Right hindlimb (tissue), 1 donor: ENCODE measurements at regions not wholly inside any gene's neighbourhood (a gene's known extent, or its start where the extent isn't known, plus 50 kb on each side); places are given as distances from the start of the nearest gene placed in this dataset.

Experiments
- DNase-seq: peaks from one replicate; pipeline ENCODE4 v3.0.0-alpha.2; 2018

DNA sequence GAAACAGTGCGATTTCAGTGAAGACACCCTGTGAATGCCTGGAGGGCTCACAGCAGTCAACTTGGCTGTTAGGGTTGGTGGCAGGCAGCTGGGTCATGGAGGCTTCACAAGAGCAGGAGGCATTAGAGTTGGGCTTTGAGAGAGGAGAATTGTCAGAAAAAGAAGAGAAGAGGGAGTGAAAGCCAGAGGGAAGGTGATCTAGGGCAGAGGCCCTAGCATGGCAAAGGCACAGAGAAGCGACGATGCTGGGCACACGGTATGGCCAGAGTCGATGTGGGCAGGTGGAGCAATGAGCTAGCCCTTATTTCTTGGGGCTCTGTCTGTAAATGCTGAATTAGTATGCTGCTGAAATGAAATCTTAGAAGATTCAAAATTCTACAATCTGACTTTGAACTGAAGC is 52.6 kb upstream of the OLFM4 start:
- no peak for DNase-seq

DNA sequence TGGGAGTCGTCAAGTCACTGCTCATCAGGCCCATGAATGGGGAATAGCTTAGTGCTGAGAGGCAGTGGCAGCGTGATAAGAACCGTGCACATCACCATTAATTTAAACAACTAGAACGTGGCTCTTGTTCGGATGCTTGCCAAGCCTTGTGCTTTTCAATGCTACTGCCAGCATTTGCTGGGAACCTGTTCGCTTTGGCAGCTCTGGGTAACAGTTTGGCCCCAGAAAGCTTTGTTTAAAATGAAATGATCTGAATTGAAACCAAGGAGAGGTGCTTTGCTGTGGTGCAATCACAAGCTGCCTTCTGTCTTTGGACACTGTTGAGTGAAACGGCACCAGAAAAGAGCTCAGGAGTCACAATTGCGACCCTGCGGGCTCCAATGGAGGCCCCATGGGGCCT is 53.5 kb upstream of the OLFM4 start:
- DNase-seq: peak; percentile 30

DNA sequence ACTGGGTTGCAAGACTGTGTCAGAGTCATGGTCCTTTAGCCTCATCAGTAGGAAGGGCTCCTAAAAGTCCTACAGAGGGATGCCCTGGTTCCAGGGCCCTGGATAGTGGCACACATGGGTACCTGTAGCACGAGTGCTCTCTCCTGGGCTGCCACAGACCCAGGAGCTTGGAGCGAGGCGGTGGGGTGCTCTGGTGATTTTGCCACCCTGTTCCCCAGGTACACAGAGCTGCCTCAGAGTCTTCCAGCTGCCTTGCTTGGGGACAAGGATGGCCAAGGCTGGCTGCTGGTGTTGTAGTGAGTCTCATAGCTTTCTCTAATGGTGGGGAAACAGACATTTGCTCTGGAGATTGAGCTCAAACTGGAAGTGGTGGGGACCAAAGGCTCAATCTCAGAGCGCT is 53.9 kb upstream of the OLFM4 start:
- DNase-seq: no peak

DNA sequence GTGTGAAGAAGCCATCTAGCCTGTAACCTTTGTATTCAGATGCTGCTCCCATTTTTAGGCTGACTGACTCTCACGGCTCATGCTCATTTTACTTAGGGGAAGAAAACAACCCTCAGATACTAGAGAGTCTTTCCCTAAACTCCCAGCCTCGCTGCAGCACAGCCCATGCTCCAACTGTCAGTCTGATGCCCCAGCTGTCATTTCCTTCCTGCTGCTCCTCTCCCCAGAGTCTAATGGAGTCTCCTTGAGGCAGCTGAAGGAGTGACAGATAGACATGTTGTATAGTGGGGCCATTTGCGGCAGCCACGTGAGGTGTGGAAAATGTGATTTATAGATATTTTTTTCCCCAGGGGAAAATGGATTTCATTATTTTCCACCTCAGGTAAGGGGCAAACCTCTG is 59.2 kb upstream of the OLFM4 start:
- DNase-seq: no peak

DNA sequence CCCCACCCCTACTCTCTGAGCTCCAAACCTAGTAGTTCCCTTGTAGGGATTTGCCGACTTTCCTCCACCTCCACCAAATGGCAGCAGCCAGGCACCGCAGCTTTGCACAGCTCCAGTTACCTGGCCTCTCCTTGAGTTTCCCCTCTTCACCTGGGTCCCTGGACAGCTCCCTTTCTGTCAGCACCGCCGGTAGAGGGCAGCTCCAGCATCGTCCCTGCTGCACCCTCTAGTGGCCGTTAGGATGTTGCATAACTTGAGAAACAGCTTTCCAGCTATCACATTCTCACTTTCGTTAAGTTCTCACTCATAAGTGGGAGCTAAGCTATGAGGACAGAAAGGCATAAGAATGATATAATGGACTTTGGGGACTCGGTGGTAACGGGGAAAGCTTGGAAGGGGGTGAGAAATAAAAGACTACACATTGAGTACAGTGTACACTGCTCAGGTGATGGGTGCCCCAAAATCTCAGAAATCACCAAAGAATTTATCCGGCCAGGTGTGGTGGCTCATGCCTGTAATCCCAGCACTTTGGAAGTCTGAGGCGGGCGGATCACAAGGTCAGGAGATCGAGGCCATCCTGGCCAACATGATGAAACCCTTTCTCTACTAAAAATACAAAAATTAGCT is 60.4 kb upstream of the OLFM4 start:
- DNase-seq: peak; percentile 68

DNA sequence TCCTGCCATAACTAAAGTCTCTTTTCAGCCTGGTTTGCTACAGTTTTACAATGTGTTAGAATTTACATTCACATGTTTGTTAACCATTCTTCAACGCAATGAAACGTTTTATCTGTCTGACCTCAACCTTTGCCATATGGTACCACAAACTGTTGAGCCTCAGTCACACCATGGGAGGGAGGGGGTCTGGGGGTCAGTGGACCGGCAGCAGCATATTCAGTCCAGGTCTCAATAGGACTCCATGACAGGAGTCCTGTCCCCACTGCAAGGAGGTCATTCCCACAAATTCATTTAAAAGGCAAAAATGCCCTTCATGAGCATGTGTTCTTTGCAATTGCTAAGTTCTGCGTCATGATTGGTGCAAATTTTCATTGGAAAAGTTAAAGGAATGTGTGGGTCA is 66.6 kb upstream of the OLFM4 start:
- DNase-seq: no peak

DNA sequence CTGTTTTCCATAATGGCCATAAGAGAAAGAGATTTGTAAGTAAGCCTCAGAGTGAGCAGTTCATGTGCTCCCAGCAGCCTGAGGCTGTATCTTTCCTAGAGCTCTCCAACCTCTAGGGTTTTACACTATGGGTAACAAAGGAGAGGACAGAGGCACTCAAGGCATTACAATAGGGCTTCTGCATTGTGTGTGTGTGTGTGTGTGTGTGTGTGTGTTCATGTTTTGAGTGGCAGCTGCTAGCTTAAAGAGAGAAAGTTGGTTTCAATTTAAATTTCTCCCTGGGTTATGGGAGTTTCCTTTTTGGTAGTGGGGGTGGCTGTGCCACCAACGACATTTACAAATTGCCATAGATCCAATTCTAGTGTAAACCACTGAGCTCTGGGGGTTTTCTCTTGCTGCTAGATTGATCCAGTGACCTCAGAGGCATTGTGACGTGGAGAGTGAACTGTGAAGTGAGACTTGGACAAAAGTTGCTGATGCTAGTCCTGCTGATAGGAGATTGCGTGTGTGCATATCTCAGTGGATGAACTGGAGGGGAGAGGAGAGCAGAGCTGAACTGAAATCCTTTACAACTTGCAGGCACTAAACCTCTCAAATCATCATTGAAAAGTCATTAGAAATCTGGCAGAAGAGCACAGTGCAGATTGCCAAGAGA is 67.2 kb upstream of the OLFM4 start:
- no peak for DNase-seq

DNA sequence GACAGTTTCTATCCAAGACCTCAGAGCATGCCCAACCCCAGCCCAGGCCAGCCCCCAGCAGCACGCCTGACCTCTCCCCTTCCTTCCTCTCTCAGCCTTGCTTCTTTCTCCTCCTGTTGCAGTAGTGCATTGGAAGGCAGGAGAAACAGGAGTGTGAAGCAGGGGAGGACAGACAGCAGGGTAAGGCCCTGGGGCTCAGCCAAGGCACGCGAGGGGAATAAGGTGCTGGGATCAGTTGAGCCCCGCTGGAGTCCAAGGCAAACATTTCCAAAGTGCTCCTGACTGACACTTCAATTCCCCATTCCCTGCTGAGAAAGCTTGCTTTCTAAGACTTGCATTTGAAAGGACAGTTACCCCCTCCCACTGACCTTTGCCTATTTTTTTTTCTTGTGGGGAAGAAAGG is 73.1 kb upstream of the OLFM4 start:
- no peak for DNase-seq

DNA sequence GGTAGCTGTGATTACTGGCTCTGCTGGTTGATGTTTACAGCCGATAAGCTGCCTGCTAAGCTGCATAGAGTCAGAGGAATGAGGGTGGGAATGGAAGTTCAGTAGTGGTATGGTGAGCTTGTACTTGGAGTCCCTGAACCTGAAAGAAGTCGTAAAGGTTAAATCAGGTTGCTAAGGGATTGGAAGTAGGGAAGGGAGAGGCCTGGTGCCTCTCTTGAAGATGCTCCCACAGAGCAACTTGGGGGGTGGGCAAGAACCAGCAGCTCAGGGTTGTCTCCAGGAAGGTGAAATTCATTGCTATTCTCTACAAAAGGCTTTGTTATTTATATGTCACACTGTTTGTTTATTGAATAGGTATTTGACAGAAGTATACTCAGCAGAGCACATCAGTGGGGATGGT is 73.8 kb upstream of the OLFM4 start:
- no peak for DNase-seq

DNA sequence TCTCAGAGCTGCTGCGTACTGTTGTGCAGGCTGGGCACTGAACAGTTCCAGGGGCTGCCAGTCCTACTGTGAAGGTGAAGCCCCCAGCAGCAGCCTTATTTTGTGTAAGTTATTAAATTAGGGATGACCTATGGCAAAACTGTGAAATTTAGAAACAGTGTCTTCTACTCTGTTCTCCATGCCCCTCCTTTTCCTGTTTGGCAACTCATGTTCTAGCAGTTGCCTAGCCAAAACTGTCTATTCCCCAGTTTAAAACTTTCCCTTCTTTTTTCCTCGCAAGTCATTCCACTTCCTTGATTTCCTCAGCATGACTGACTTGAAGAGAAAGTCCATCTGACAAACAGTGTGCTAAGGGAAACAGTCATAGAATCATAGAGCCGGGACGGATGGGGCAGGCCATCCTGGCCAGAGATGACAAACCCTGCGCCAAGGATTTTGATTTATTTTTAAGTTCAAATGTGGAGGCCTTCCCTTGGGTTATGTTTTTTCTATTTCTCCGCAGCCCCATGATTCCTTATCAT is 78.1 kb upstream of the OLFM4 start:
- DNase-seq: no peak

DNA sequence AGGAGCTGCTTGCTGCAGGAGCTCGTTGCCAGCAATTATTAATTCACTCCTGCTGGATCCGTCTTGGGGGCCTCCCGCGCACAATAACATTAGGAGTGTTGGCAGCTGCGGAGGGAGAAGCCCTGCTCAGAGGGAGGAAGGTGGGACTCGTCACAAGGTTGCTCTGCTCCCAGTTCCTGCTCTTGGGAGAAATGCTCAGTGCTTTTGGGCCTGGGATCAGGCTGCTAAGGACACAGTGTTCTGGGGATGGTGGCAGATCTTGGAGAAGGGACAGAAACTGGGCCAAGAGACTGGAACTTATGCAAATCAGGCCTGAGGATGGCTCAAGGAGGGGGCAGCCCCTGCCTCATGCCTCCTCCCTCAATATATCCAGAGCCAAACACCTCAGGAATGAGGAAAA is 78.9 kb upstream of the OLFM4 start:
- DNase-seq: no peak

DNA sequence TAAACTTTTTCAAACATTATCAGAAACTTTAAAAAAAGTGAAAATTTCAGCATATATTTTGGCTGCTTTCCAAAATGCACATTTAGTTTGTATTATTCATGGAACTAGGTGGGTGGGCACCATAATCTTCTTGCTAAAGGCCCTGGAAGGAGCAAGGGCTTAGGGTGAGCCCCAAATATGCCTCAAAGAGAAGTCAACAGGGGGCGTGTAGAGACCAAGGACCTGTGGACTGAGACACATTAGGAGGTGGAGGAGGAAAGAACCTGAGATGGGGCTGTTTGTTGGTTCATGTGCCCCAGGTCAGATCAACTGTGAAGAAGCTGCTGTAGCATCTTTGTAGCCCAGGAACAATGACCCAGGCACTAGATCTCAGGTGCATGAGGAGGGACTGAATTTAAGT is 79.6 kb upstream of the OLFM4 start:
- no peak for DNase-seq

DNA sequence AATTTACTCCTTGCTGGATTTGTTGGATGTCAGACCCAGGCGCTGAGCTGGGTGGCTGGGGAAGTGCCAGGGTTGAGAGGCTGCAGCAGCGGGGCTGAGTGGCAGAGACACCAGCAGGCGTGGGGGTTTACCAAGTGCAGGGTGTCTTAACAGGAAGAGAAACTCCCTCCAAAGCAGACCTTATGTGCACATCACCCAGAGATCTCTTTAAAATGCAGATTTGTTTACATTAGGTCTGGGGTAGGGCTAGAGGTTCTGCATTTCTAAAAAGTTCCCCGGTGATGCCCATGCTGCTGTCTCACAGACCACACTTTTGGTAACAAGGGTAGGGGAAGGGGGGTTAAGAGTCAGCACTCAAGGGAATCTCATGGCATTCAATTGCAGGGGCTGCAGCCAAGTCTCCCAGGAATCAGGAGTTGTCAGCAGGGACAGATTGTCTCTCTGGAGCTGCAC is 80.7 kb upstream of the OLFM4 start:
- no peak for DNase-seq

DNA sequence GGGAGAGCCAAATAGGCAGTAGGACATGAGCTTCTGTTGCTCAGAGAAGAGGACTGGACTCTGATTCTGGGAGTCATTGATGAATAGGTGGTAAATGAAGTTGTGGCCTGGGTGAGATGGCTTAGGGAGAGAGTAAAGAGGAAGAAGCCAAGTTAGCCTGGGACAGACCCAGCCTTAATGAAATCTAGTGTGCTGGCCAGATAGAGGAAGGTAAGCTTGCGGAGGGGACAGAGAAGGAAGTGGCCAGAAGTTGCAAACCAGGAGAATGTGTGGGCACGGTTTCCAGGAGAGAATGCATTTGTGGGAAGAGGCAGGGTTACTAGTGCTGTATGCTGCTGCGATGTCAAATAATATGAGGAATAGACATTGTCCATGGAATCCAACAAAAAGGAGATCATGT is 83.3 kb upstream of the OLFM4 start:
- no peak for DNase-seq

DNA sequence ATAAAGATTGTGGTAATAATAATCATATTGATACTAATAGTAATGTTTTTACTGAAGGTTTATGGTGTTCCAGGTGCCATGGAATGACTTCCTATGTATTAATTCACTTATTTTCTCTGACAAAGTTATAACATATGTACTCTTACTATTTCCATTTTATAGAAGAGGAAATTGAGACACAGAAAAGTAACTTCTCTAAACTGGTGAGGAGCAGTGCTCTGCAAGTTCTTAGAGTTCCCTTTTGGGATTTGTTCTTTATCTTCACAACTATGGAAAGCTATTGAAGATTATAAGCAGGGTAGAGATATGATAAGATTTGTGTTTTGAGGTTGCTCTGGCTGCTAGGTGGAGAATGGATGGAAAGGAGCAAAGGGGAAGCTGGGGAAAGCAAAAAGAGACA is 83.9 kb upstream of the OLFM4 start:
- DNase-seq: no peak

DNA sequence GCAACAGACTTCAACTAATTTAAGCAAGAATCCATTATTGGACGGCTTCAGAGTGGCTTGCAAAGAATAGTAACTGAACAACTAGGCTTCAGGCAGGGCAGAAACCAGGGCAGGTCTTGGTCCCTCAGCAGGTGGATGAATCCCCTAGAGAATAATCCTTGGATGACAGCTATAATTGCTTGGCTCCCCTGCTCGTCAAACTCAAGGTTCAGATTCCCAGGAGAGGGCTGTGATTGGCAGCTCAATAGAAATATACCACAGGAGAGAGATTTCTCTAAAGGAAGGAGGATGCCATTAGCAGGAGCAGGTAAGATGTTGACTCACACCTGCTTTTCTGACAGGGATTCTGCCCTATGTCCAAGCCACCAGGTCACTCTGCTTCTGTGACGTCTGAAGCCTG is 89.6 kb upstream of the PCDH8 start:
- DNase-seq: no peak

DNA sequence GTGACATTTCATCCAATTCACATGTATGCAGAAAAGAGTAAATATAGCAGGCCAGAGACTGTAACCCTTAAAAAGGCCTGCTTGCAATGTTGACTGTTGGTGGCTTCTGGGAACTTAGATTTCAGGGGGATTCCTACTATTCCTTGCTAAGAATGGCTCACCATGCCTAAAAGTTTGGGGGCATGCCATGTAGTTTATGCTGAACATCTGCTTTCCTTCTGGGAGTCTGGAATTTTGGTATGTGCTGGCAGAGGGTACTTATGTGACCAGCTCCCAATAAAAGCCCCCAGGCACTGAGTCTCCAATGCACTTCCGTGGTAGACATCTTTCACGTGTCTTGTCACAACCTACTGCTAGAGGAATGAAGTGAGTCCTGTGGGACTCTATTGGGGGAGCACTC is 88.4 kb upstream of the PCDH8 start:
- peak; percentile 33 for DNase-seq

DNA sequence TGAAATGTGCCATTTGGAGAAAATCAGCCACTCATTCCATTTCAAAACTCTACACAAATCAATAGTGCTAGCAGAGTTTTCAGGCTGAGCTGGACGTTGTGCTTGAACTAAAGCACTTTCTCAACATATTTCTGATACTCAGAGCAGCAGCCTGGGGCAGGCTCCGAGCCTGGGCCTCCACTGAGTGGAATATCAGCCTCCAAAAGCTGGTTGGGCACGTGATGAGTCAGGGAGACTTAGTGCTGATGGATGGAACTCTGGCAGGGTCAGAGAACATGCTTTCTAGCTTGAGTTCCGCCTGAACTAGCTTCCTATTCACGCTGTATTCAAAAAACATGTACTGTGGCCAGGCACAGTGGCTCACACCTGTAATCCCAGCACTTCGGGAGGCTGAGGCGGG is 85.8 kb upstream of the PCDH8 start:
- DNase-seq: no peak

DNA sequence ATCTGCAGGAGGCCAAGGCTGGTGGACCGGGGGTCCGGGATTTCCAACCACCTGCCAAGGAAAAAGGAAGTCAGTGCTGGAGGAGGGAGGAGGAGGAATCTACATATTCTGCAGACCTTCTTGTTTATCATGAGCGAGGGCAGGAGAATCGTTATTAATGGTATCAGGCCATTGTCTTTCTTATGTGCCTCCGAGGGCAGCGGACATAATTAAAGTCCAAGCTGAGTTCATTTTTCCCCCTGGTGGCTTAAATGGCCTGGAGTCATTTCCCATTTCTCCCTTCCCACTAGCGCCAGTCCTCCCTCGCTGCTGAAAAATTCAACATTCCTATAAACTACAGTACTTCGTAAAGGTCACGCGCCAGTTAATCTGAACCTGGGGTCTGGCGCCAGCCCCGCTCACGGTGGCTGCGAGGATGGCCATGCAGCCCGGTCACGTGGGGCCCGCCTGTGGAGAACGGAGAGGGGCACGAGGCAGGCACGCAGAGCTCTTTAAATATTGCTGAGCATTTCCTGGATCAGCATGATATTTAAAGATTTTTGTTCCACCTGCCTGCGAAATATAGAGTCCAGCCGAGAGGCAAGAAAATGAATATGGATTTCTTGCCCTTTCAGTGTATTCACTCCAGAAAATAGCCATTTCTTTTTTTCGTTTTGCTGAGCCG is 85.2 kb upstream of the PCDH8 start:
- no peak for DNase-seq

DNA sequence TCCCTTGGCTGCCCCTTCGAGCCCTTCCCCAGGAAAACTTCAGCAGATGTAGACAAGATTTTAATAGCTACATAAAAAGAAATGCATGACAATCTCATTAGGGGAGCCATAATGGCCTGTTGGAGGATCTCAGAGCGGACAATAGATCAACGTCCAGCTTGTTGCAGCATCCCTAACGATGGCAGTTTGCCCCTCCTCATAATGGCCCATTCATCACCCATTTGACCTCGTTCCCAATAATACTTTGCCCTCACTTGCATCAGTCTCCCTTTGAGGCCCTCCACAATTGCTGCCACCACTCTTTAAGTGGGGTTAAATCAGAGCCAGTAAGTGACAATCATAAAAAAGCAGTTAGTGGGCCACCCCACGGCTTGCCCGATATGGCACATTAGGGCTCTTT is 84.7 kb upstream of the PCDH8 start:
- DNase-seq: no peak

DNA sequence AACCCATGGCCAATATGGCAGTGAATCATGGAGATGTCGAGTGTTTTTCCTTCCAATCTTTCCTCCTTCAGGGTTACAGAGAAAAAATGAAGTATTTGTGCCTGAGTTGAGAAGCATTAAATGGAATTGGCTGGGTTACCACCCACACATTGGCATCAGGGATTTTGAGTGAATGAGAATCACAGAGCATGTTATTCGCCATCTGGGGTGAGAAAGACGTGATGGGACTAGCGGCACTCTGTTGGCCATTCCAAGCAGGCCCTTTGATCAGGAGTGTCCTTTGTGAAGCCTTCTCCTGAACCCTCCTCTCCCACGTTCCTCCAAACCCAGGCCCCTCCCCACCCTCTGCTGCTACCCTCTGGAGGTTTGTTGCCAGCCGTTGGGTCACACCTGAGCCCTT is 84.2 kb upstream of the PCDH8 start:
- DNase-seq: no peak

DNA sequence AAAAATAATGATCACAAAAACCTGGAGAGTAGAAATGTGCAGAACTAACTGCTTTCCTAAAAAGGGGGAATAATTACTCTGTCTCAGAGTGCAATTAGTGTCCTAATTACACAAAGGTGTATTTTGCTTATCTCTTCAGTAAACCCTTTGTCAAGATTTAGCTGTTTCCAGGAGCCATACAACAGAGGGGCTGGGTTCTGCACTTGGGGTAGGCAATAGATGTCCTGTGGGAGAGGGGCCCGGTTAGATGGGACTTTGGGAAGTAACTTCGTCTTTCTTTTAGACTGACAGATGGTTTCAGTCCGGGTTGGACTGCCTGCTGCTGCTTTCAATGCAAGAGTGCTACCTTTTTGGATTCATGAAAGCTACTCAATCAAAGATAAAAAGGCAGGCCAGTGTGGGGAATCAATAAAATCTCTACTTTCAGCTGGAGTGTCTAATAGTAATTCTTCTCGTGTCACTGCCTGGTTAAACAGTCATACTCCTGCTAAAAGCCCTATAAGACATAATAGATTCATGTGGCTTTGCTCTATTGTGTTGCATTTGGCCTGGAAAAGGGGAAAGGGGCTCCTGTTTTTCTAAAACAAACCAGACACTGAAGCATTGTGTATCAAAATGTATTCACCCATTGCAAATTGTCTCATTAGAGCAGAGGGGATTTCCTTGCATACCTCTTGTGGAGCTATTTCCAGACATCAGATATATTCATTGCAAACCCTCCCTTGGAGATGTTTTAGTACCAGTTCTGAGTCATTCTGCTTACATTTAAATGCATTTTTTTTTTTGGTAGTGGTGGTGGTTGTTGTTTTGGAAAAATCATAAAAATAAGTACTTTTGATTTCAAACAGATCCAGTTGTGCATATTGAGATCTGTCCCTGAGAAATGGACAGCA is 83.3 kb upstream of the PCDH8 start:
- DNase-seq: no peak

DNA sequence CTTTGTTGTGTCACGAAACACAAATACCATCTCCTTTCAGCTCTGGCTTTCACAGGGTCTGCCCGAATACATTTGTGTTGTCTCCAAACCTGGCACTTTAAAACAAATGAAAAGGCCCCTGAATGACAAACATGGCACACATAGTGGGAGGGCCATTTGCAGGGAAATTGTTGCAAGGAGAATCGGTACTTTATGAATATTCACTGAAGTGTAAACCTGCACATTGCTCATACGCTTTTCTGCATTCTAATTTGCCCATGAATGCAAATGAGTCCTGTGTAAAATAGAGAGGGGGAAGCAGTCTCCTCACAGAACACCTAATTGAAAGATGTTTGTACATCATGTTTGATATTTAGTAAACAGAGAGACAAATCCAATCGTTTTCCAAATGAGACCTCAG is 82.7 kb upstream of the PCDH8 start:
- no peak for DNase-seq
